ENCODE measurements at regions not wholly inside any gene's neighbourhood (a gene's known extent, or its start where the extent isn't known, plus 50 kb on each side); places are given as distances from the start of the nearest gene placed in this dataset.

GRCh38 chr5:153081385-153081784 is 409.1 kb upstream of the GRIA1 start:
- Histone ChIP-seq H3K4me1 (no peaks in the 10 kb centered on the region), H3K27ac (no peak overlapping the region), H3K4me3 (no peak overlapping the region), H3K9me3 (no peaks in the 10 kb centered on the region), H3K4me2 (no peak overlapping the region)
- POLR2A ChIA-PET, result no interaction called here
- ATAC-seq (no peak), DNase-seq (ENCODE audit: low read depth in 1 of 2, low spot score in 1 of 2) (no peak), FAIRE-seq (no peak)
- no peak for TF ChIP-seq RFX5 (IDR thresholded peaks at IDR 0.05)
- TF ChIP-seq MAFK (IDR thresholded peaks at IDR 0.05; ENCODE audit: partially characterized antibody), result no peak
- CTCF ChIA-PET, result no interaction called here
- WGBS (ENCODE audit: missing lambda C conversion rate), result 3% methylated on average over 4 of the region's 4 CpGs

GRCh38 chr5:153084511-153084910 is 406.0 kb upstream of the GRIA1 start:
- 16% methylated on average over 3 of the region's 3 CpGs for WGBS (ENCODE audit: missing lambda C conversion rate)

GRCh38 chr5:153086486-153086885 is 404.0 kb upstream of the GRIA1 start:
- no peak for TF ChIP-seq RARB (CRISPR knock-in tag; IDR thresholded peaks at IDR 0.05)
- no peak for TF ChIP-seq GATA3 (IDR thresholded peaks at IDR 0.05; ENCODE audit: borderline replicate concordance)
- TF ChIP-seq EHMT2 (IDR thresholded peaks at IDR 0.05; ENCODE audit: low read depth), result no peak
- TF ChIP-seq, protein P1, sequence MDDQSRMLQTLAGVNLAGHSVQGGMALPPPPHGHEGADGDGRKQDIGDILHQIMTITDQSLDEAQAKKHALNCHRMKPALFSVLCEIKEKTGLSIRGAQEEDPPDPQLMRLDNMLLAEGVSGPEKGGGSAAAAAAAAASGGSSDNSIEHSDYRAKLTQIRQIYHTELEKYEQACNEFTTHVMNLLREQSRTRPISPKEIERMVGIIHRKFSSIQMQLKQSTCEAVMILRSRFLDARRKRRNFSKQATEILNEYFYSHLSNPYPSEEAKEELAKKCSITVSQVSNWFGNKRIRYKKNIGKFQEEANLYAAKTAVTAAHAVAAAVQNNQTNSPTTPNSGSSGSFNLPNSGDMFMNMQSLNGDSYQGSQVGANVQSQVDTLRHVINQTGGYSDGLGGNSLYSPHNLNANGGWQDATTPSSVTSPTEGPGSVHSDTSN (IDR thresholded peaks at IDR 0.05), result no peak
- TF ChIP-seq, protein P2, sequence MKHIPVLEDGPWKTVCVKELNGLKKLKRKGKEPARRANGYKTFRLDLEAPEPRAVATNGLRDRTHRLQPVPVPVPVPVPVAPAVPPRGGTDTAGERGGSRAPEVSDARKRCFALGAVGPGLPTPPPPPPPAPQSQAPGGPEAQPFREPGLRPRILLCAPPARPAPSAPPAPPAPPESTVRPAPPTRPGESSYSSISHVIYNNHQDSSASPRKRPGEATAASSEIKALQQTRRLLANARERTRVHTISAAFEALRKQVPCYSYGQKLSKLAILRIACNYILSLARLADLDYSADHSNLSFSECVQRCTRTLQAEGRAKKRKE (CRISPR knock-in tag; IDR thresholded peaks at IDR 0.05; ENCODE audit: low read depth), result no peak
- no peak for TF ChIP-seq MAFK (IDR thresholded peaks at IDR 0.05; ENCODE audit: partially characterized antibody)
- no peak for TF ChIP-seq FOXS1 (CRISPR knock-in tag; IDR thresholded peaks at IDR 0.05)
- no peak for TF ChIP-seq SREBF2 (IDR thresholded peaks at IDR 0.05)
- TF ChIP-seq ZFP36 (IDR thresholded peaks at IDR 0.05; ENCODE audit: borderline replicate concordance, partially characterized antibody), result no peak
- TF ChIP-seq KDM1A (IDR thresholded peaks at IDR 0.05; ENCODE audit: low read depth), result no peak
- no peak for TF ChIP-seq HEYL (CRISPR knock-in tag; IDR thresholded peaks at IDR 0.05)
- no peak for TF ChIP-seq RNF2 (IDR thresholded peaks at IDR 0.05; ENCODE audit: borderline replicate concordance, low read depth)
- TF ChIP-seq, protein P3, sequence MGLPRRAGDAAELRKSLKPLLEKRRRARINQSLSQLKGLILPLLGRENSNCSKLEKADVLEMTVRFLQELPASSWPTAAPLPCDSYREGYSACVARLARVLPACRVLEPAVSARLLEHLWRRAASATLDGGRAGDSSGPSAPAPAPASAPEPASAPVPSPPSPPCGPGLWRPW (IDR thresholded peaks at IDR 0.05), result no peak
- no peak for TF ChIP-seq ESRRA (IDR thresholded peaks at IDR 0.05; ENCODE audit: borderline replicate concordance, low read length)
- no peak for TF ChIP-seq PHF8 (IDR thresholded peaks at IDR 0.05; ENCODE audit: borderline replicate concordance, low read depth)
- TF ChIP-seq RFX5 (IDR thresholded peaks at IDR 0.05), result no peak
- POLR2A ChIA-PET, result interaction anchor here (0.7 kb wide), 1 partner anchor 550 kb away, joined by 4 read pairs; no protein-coding TSS in a partner anchor
- Histone ChIP-seq H3K4me1 (no peaks in the 10 kb centered on the region), H3K9me3 (no peaks in the 10 kb centered on the region), H3K4me2 (no peak overlapping the region), H3K4me3 (no peak overlapping the region), H3K27ac (no peak overlapping the region)
- DNase-seq (ENCODE audit: low read depth in 1 of 2, low spot score in 1 of 2) (no peak), FAIRE-seq (no peak), ATAC-seq (no peak)
- CTCF ChIA-PET, result no interaction called here
- WGBS (ENCODE audit: missing lambda C conversion rate), result 0% methylated on average over 2 of the region's 2 CpGs

More at GRCh38 chr5:153084511-153084910, 406.0 kb upstream of the GRIA1 start:
- POLR2A ChIA-PET, result no interaction called here
- DNase-seq (ENCODE audit: low read depth in 1 of 2, low spot score in 1 of 2) (no peak), FAIRE-seq (no peak), ATAC-seq (no peak)
- H3K27ac ChIP-seq, result no peak overlapping the region
- H3K4me3 ChIP-seq, result no peak overlapping the region
- TF ChIP-seq HMGXB4 (CRISPR knock-in tag; IDR thresholded peaks at IDR 0.05; ENCODE audit: borderline replicate concordance) (no peak), SREBF2 (IDR thresholded peaks at IDR 0.05) (no peak), GATA3 (IDR thresholded peaks at IDR 0.05; ENCODE audit: borderline replicate concordance) (no peak), NPAS2 (CRISPR knock-in tag; IDR thresholded peaks at IDR 0.05; ENCODE audit: borderline replicate concordance) (no peak), RCOR1 (IDR thresholded peaks at IDR 0.05; ENCODE audit: low read depth, low read length) (no peak)
- H3K4me2 ChIP-seq, result no peak overlapping the region
- H3K9me3 ChIP-seq, result no peaks in the 10 kb centered on the region
- H3K4me1 ChIP-seq, result no peaks in the 10 kb centered on the region
- CTCF ChIA-PET, result no interaction called here
